ENCODE measurements at regions not wholly inside any gene's neighbourhood (a gene's known extent, or its start where the extent isn't known, plus 50 kb on each side); places are given as distances from the start of the nearest gene placed in this dataset.

GRCh38 chr13:62040806-62041205 lies 625.2 kb upstream of the PCDH20 start:
- no peak for DNase-seq (ENCODE audit: low read depth)

GRCh38 chr13:62040078-62040477 lies 624.4 kb upstream of the PCDH20 start:
- DNase-seq (ENCODE audit: low read depth): no peak

- DNase-seq (ENCODE audit: low read depth): no peak
Observed at GRCh38 chr13:62038214-62038613, 622.6 kb upstream of the PCDH20 start.

GRCh38 chr13:62035981-62036380 lies 620.3 kb upstream of the PCDH20 start:
- no peak for DNase-seq (ENCODE audit: low read depth)

- no peak for DNase-seq (ENCODE audit: low read depth)
Observed at GRCh38 chr13:62033934-62034333, 618.3 kb upstream of the PCDH20 start.

GRCh38 chr13:62022369-62022768 lies 606.7 kb upstream of the PCDH20 start:
- DNase-seq (ENCODE audit: low read depth): no peak

GRCh38 chr13:62019858-62020257 lies 604.2 kb upstream of the PCDH20 start:
- no peak for DNase-seq (ENCODE audit: low read depth)

- no peak for DNase-seq (ENCODE audit: low read depth)
Observed at GRCh38 chr13:62014299-62014698, 598.6 kb upstream of the PCDH20 start.

GRCh38 chr13:62003452-62003851 lies 587.8 kb upstream of the PCDH20 start:
- DNase-seq (ENCODE audit: low read depth): no peak

- DNase-seq (ENCODE audit: low read depth): no peak
Observed at GRCh38 chr13:61994174-61994573, 578.5 kb upstream of the PCDH20 start.

GRCh38 chr13:61989978-61990377 lies 574.3 kb upstream of the PCDH20 start:
- no peak for DNase-seq (ENCODE audit: low read depth)

- DNase-seq (ENCODE audit: low read depth): no peak
Observed at GRCh38 chr13:61988810-61989209, 573.2 kb upstream of the PCDH20 start.

- DNase-seq (ENCODE audit: low read depth): no peak
Observed at GRCh38 chr13:61975001-61975400, 559.4 kb upstream of the PCDH20 start.

- DNase-seq (ENCODE audit: low read depth): no peak
Observed at GRCh38 chr13:61965756-61966155, 550.1 kb upstream of the PCDH20 start.

- DNase-seq (ENCODE audit: low read depth): no peak
Observed at GRCh38 chr13:61960981-61961380, 545.3 kb upstream of the PCDH20 start.

- DNase-seq (ENCODE audit: low read depth): no peak
Observed at GRCh38 chr13:61954092-61954491, 538.4 kb upstream of the PCDH20 start.

- no peak for DNase-seq (ENCODE audit: low read depth)
Observed at GRCh38 chr13:61950828-61951227, 535.2 kb upstream of the PCDH20 start.

- DNase-seq (ENCODE audit: low read depth): no peak
Observed at GRCh38 chr13:61944329-61944929, 528.8 kb upstream of the PCDH20 start.

GRCh38 chr13:61935710-61936109 lies 520.1 kb upstream of the PCDH20 start:
- DNase-seq (ENCODE audit: low read depth): no peak

GRCh38 chr13:61927648-61928047 lies 512.0 kb upstream of the PCDH20 start:
- DNase-seq (ENCODE audit: low read depth): no peak

GRCh38 chr13:61918841-61919240 lies 503.2 kb upstream of the PCDH20 start:
- DNase-seq (ENCODE audit: low read depth): no peak

GRCh38 chr13:61916483-61916882 lies 500.8 kb upstream of the PCDH20 start:
- DNase-seq (ENCODE audit: low read depth): no peak

GRCh38 chr13:61913183-61913582 lies 497.5 kb upstream of the PCDH20 start:
- no peak for DNase-seq (ENCODE audit: low read depth)

GRCh38 chr13:61908906-61909615 lies 493.4 kb upstream of the PCDH20 start:
- no peak for DNase-seq (ENCODE audit: low read depth)

All from Daoy (cell line).